Neural progenitor cell (in vitro differentiated cells): ENCODE measurements at regions not wholly inside any gene's neighbourhood (a gene's known extent, or its start where the extent isn't known, plus 50 kb on each side); places are given as distances from the start of the nearest gene placed in this dataset.

Source experiments
- EZH2 ChIP-seq: fragments of 200-600 bp; sonication (generic); IDR thresholded peaks from 2 replicates; pipeline ENCODE4 v1.6.1; 2017; ENCODE audit warnings: antibody characterized with exemption, mild to moderate bottlenecking, moderate library complexity
- EZH2phosphoT487 ChIP-seq: fragments of 200-600 bp; sonication (generic); IDR thresholded peaks from 2 replicates; pipeline ENCODE4 v1.6.1; 2017; ENCODE audit warnings: antibody characterized with exemption
- TF ChIP-seq, protein P1 (sequence below): fragments of 200-600 bp; sonication (generic); IDR thresholded peaks from 2 replicates; pipeline ENCODE4 v1.5.1; 2017; ENCODE audit warnings: antibody characterized with exemption, mild to moderate bottlenecking

GRCh38 chr5:89087551-89088318 is 204.8 kb upstream of the MEF2C start:
- TF ChIP-seq, protein P1, sequence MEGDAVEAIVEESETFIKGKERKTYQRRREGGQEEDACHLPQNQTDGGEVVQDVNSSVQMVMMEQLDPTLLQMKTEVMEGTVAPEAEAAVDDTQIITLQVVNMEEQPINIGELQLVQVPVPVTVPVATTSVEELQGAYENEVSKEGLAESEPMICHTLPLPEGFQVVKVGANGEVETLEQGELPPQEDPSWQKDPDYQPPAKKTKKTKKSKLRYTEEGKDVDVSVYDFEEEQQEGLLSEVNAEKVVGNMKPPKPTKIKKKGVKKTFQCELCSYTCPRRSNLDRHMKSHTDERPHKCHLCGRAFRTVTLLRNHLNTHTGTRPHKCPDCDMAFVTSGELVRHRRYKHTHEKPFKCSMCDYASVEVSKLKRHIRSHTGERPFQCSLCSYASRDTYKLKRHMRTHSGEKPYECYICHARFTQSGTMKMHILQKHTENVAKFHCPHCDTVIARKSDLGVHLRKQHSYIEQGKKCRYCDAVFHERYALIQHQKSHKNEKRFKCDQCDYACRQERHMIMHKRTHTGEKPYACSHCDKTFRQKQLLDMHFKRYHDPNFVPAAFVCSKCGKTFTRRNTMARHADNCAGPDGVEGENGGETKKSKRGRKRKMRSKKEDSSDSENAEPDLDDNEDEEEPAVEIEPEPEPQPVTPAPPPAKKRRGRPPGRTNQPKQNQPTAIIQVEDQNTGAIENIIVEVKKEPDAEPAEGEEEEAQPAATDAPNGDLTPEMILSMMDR = no peak
- TF ChIP-seq EZH2 (no peak), EZH2phosphoT487 (no peak)
